Testis (tissue), 2 donors: ENCODE measurements at regions not wholly inside any gene's neighbourhood (a gene's known extent, or its start where the extent isn't known, plus 50 kb on each side); places are given as distances from the start of the nearest gene placed in this dataset.

Experiments
- DNase-seq: peaks from one replicate; pipeline ENCODE4 v3.0.0-alpha.2; 2019
- H3K27ac ChIP-seq, 2 donors: fragments of 200-600 bp; sonication (generic); one replicate each; pipeline ENCODE4 v1.5.1; 2019
- H3K27me3 ChIP-seq: fragments of 200-600 bp; sonication (generic); one replicate; pipeline ENCODE4 v1.5.1; 2019
- H3K36me3 ChIP-seq: fragments of 200-600 bp; sonication (generic); one replicate; pipeline ENCODE4 v1.5.1; 2017; ENCODE audit warnings: low read depth; ENCODE audit errors: missing control alignments
- H3K4me1 ChIP-seq: fragments of 200-600 bp; sonication (generic); one replicate; pipeline ENCODE4 v1.5.1; 2019
- H3K4me3 ChIP-seq, 2 donors: fragments of 200-600 bp; sonication (generic); one replicate each; pipeline ENCODE4 v1.5.1; 2017 to 2019
- H3K9me3 ChIP-seq: fragments of 200-600 bp; sonication (generic); one replicate; pipeline ENCODE4 v1.5.1; 2017
- CTCF ChIP-seq, 3 experiments: fragments of 450-650 bp in 2 of 3; fragments of 200-600 bp in 1 of 3; sonication (generic) in 1 of 3; IDR thresholded peaks; one replicate each; pipeline ENCODE4 v1.5.1; 2016 to 2019; ENCODE audit warnings: antibody characterized with exemption in 3 of 3, mild to moderate bottlenecking in 2 of 3, moderate library complexity in 1 of 3
- POLR2A ChIP-seq: fragments of 450-650 bp; IDR thresholded peaks from one replicate; pipeline ENCODE4 v1.6.1; 2017; ENCODE audit warnings: antibody characterized with exemption, mild to moderate bottlenecking, moderate library complexity
- WGBS, 2 donors: methylation state at CpG; one replicate each; pipeline ENCODE4 v1.1.5; 2018; 5-methylcytosine and 5-hydroxymethylcytosine counted together
- intact Hi-C: fragments of 100-400 bp; cut with DNase I; formaldehyde crosslinking; loops from one replicate; pipeline ENCODE4 v1.15.1; 2023; ENCODE audit warnings: low total_unique reads

GRCh38 chr5:73318308-73318719 lies 130.3 kb downstream of the FOXD1 start:
- Histone ChIP-seq H3K27me3 (no peaks in the 10 kb centered on the region), H3K9me3 (no peaks in the 10 kb centered on the region), H3K4me1 (no peaks in the 10 kb centered on the region), H3K36me3 (no peaks in the 10 kb centered on the region), H3K27ac (no peak overlapping the region), H3K4me3 (no peak overlapping the region)
- DNase-seq: no peak
- WGBS, 2 donors: 91 to 92% methylated on average over 1 of the region's 1 CpG
- no peak for TF ChIP-seq CTCF (IDR thresholded peaks at IDR 0.05)
- TF ChIP-seq POLR2A: no peak
- intact Hi-C loops: no loop called here

- H3K27me3 ChIP-seq: no peaks in the 10 kb centered on the region
- H3K36me3 ChIP-seq: no peaks in the 10 kb centered on the region
- intact Hi-C loops: no loop called here
- no peaks in the 10 kb centered on the region for H3K4me1 ChIP-seq
- H3K27ac ChIP-seq: no peak overlapping the region
- DNase-seq: no peak
- H3K4me3 ChIP-seq: no peak overlapping the region
- 56 to 65% methylated on average over 2 of the region's 2 CpGs for WGBS, 2 donors
- no peaks in the 10 kb centered on the region for H3K9me3 ChIP-seq
- TF ChIP-seq POLR2A: no peak
- TF ChIP-seq CTCF (IDR thresholded peaks at IDR 0.05): no peak
Observed at GRCh38 chr5:73317523-73317922, 131.1 kb downstream of the FOXD1 start.

DNA sequence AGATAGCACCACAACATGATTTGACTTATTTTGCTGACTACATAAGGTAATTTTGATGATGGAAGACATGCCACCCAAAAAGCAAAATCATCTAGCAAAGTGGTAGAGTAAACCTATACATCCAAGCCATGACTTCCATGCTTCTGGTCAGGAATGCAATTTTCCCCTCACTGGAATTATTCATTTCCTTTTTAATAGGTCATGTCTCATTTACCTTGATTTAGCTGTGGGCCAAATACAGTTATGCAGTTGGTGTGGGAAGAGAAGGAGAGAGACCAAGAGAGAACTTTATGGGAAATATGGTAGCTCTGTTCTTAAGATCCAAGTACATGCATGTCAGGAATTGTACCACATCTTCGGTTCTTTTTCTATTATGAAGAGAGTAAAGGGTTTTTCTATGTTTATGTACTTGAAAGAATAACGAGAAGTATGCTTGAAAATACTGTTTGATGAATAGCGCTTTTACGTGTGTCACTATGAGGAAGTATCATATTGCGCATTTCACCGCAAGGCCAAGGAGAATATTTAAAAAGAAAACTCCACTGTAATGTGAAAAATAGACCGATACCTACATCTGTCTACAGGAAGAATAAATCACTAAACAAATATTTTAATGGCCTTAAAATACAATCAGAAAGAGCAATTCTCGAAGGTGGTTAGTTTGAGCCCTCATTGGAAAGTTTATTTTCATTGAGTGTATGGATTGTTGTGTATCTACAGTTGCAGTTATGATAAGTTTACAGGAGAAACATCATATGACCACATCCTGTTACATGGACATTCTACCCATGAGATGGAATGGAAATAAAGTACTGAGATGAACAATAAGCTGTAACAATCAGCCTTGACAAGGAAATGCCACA lies 134.0 kb downstream of the FOXD1 start:
- TF ChIP-seq CTCF (IDR thresholded peaks at IDR 0.05): no peak
- TF ChIP-seq POLR2A: no peak
- Histone ChIP-seq H3K27ac (no peak overlapping the region), H3K27me3 (no peaks in the 10 kb centered on the region), H3K9me3 (no peaks in the 10 kb centered on the region), H3K36me3 (no peaks in the 10 kb centered on the region), H3K4me3 (no peak overlapping the region), H3K4me1 (no peaks in the 10 kb centered on the region)
- no peak for DNase-seq
- WGBS, 2 donors: 87 to 88% methylated on average over 8 of the region's 8 CpGs
- intact Hi-C loops: no loop called here

DNA sequence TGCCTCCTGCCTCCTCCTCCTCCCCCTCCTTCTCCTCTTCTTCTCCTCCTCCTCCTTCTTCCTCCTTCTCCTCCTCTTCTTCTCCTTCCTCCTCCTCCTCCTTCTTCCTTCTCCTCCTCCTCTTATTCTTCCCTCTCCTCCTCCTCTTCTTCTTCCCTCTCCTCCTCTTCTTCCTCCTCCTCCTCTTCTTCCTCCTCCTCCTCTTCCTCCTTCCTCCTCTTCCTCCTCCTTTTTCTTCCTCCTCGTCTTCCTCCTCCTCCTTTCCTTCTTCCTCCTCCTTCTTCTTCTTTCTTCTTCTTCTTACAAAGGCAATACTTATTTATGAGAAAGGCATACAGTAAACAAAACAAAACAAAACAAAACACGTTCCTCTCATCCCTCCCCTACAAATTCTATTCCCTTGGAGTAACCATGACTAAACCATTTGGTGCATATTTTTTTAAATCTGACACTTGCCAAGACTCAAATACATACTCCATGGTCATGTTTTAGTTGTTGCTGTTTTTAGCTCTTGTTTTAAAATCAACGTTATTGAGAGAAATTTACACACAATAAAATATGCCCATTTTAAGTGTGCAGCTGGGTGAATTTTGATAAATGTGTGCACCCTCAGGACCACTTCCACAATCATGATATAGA lies 135.6 kb downstream of the FOXD1 start:
- no peaks in the 10 kb centered on the region for H3K36me3 ChIP-seq
- no peak for TF ChIP-seq POLR2A
- no peak for TF ChIP-seq CTCF (IDR thresholded peaks at IDR 0.05)
- no peaks in the 10 kb centered on the region for H3K9me3 ChIP-seq
- no peaks in the 10 kb centered on the region for H3K27me3 ChIP-seq
- H3K27ac ChIP-seq: no peak overlapping the region
- DNase-seq: no peak
- intact Hi-C loops: no loop called here
- H3K4me1 ChIP-seq: no peaks in the 10 kb centered on the region
- 44 to 54% methylated on average over 3 of the region's 3 CpGs for WGBS, 2 donors
- no peak overlapping the region for H3K4me3 ChIP-seq
